ENCODE measurements at regions not wholly inside any gene's neighbourhood (a gene's known extent, or its start where the extent isn't known, plus 50 kb on each side); places are given as distances from the start of the nearest gene placed in this dataset.

DNA sequence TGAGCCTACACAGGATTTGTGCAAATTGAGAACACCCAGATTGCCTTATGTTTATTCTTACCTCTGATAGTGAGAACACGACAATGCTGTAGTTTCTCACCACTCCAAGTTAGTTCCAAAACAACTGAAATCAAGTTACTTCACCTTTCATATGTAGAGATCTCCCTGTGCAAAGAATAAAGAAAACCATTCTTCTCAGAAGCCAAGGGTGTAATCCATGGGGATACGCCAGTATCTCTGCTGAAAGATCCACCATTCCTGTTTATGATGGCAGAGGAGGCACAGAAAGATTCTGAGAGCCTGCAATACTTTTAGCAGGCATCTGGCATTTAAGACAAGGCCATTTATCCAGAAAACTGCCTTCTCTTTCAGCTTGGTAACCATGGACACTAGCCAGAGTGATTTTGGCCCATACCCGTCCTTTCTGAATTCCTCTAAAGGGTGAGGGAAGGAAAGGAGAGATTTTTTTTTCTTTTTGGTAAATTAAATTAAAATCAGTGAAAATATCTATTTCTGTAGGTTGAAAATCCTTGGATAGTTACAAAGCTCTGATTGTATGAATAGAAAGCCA lies 355.4 kb upstream of the FAR2 start (continued):
- no peak for TF ChIP-seq MZF1 (tag by site-specific recombination; IDR thresholded peaks at IDR 0.05; ENCODE audit: borderline replicate concordance)
- TF ChIP-seq ZNF624 (tag by site-specific recombination; IDR thresholded peaks at IDR 0.05) = no peak
- no peak for TF ChIP-seq ZNF549 (tag by site-specific recombination; IDR thresholded peaks at IDR 0.05)
- no peak for TF ChIP-seq ZNF292 (tag by site-specific recombination; IDR thresholded peaks at IDR 0.05; ENCODE audit: borderline replicate concordance, low read depth)
- no peak for TF ChIP-seq BCL11A (tag by site-specific recombination; IDR thresholded peaks at IDR 0.05; ENCODE audit: low read depth)
- TF ChIP-seq ZNF335 (tag by site-specific recombination; conservative IDR thresholded peaks at IDR 0.05) = no peak
- TF ChIP-seq ZNF561 (tag by site-specific recombination; IDR thresholded peaks at IDR 0.05; ENCODE audit: borderline replicate concordance) = no peak
- TF ChIP-seq IKZF3 (tag by site-specific recombination; IDR thresholded peaks at IDR 0.05) = no peak
- TF ChIP-seq ZBTB8A (tag by site-specific recombination; IDR thresholded peaks at IDR 0.05) = no peak
- TF ChIP-seq ZNF660 (tag by site-specific recombination; IDR thresholded peaks at IDR 0.05) = no peak

DNA sequence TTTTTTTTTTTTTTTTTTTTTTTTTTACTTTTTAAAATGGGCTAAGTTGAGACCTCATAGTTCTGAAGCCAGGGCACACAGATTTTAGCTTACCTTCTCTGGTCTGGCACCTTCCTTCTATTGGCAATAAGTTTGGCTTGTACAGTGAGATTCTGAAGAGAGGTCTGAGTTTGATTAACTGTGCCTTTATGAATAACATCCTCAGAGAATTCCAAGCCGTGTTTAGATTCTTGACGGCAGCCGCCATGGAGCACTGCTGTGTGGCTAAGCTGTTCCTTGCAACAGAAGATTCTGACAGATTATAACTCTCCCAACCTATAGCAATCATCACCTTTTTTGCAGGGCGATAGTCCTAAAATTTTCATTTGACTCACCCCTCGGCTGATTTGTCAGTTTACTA lies 354.9 kb upstream of the FAR2 start:
- CTCF ChIA-PET = no interaction called here
- Histone ChIP-seq H3K4me3 (ENCODE audit: low read depth, low read length) (no peak overlapping the region), H3K9me3 (ENCODE audit: control insufficient read depth, insufficient read depth, low read depth, low read length) (no peaks in the 10 kb centered on the region), H3K36me3 (ENCODE audit: control insufficient read depth in 2 of 2, insufficient read depth in 1 of 2, low read length in 2 of 2) (no peaks in the 10 kb centered on the region), H3K4me1 (ENCODE audit: control insufficient read depth, insufficient read depth, low read length) (no peaks in the 10 kb centered on the region), H3K27ac (ENCODE audit: extremely low read depth, low read depth, low read length) (no peak overlapping the region)
- TF ChIP-seq KLF8 (tag by site-specific recombination; IDR thresholded peaks at IDR 0.05) (no peak), TCF7L2 (IDR thresholded peaks at IDR 0.05; ENCODE audit: borderline replicate concordance, low read depth, low read length) (no peak), ZNF544 (tag by site-specific recombination; IDR thresholded peaks at IDR 0.05) (no peak), ZNF248 (tag by site-specific recombination; IDR thresholded peaks at IDR 0.05) (no peak), ZNF555 (tag by site-specific recombination; conservative IDR thresholded peaks at IDR 0.05) (no peak), ZNF830 (tag by site-specific recombination; IDR thresholded peaks at IDR 0.05; ENCODE audit: low read depth) (no peak), KLF1 (tag by site-specific recombination; IDR thresholded peaks at IDR 0.05) (no peak), ZNF560 (tag by site-specific recombination; IDR thresholded peaks at IDR 0.05; ENCODE audit: borderline replicate concordance) (no peak), ZNF548 (tag by site-specific recombination; IDR thresholded peaks at IDR 0.05) (no peak), ZNF610 (tag by site-specific recombination; IDR thresholded peaks at IDR 0.05; ENCODE audit: borderline replicate concordance) (no peak), GFI1B (tag by site-specific recombination; IDR thresholded peaks at IDR 0.05) (no peak), ZNF521 (tag by site-specific recombination; IDR thresholded peaks at IDR 0.05) (no peak), ZNF133 (tag by site-specific recombination; IDR thresholded peaks at IDR 0.05) (no peak), OVOL3 (tag by site-specific recombination; IDR thresholded peaks at IDR 0.05) (no peak), ZNF585B (tag by site-specific recombination; IDR thresholded peaks at IDR 0.05) (no peak), PRDM10 (tag by site-specific recombination; IDR thresholded peaks at IDR 0.05) (no peak), ZNF302 (tag by site-specific recombination; IDR thresholded peaks at IDR 0.05; ENCODE audit: low read depth) (no peak), ZNF132 (tag by site-specific recombination; IDR thresholded peaks at IDR 0.05; ENCODE audit: borderline replicate concordance) (no peak), ZNF701 (tag by site-specific recombination; IDR thresholded peaks at IDR 0.05) (no peak)
- POLR2A ChIA-PET = no interaction called here

Measured in HEK293 (cell line).